Liver (tissue), 2 donors: ENCODE measurements at regions not wholly inside any gene's neighbourhood (a gene's known extent, or its start where the extent isn't known, plus 50 kb on each side); places are given as distances from the start of the nearest gene placed in this dataset.

ENCODE experiments used
- CTCF ChIP-seq: fragments of 150-350 bp; IDR thresholded peaks from 2 replicates; pipeline ENCODE4 v1.5.1; 2017; ENCODE audit warnings: improper control_type of control experiment, low read depth, low read length; ENCODE audit not compliant: missing input control
- ZBTB33 ChIP-seq: IDR thresholded peaks from 2 replicates; pipeline ENCODE4 v1.6.1; 2016; ENCODE audit warnings: antibody characterized with exemption
- donor health status: healthy.

- TF ChIP-seq CTCF (no peak), ZBTB33 (no peak)
These were observed 295.8 kb upstream of the ZNF804A start for GRCh38 chr2:184302506-184302905.
